ENCODE measurements at regions not wholly inside any gene's neighbourhood (a gene's known extent, or its start where the extent isn't known, plus 50 kb on each side); places are given as distances from the start of the nearest gene placed in this dataset. TPM values are rescaled to one million over a fixed set of nuclear protein-coding genes. Genes with fewer than 3 reads are reported as not detected.

Small RNA genes lying in the stretch of these regions (small RNA-seq; reads per million reads assigned to genes)
- gene RNU6-815P (not detected), gene RNU6-822P (not detected)

All from hematopoietic multipotent progenitor cell (in vitro differentiated cells).